G401.6 (cell line): ENCODE measurements at regions not wholly inside any gene's neighbourhood (a gene's known extent, or its start where the extent isn't known, plus 50 kb on each side); places are given as distances from the start of the nearest gene placed in this dataset.

Experiments
- FAIRE-seq: peaks from 2 replicates; lab custom pipeline; 2012; peaks lifted over from hg19 to GRCh38; lab: Jason Lieb, UNC

GRCh38 chr7:155883491-155884224, 71.4 kb upstream of the SHH start:
- no peak for FAIRE-seq

- no peak for FAIRE-seq
Observed at GRCh38 chr7:155882596-155882995, 70.3 kb upstream of the SHH start.

- FAIRE-seq: no peak
Observed at GRCh38 chr7:155881471-155882350, 69.4 kb upstream of the SHH start.

GRCh38 chr7:155880721-155881120, 68.5 kb upstream of the SHH start:
- no peak for FAIRE-seq

- no peak for FAIRE-seq
Observed at GRCh38 chr7:155879592-155879991, 67.3 kb upstream of the SHH start.

DNA sequence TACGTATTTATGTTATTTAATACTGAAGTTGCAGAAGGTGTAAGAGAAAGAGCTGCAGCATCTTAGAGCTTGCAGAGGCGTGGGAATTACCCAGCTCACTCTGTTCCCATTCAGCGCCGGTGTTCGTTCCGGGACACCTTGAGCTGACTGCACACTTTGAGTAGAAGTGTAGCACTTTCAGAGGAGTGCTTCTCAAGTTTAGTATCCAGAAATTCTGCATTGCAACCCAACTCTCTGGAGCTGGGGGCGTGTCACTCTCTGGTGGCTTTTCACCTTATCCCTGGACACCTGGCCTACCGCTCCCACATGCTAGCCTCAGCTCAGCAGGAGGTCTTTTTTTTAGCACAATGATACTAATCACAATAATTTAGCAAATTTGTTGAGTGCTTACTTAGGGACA, 66.4 kb upstream of the SHH start:
- no peak for FAIRE-seq

- no peak for FAIRE-seq
Observed at GRCh38 chr7:155878250-155878649, 66.0 kb upstream of the SHH start.

DNA sequence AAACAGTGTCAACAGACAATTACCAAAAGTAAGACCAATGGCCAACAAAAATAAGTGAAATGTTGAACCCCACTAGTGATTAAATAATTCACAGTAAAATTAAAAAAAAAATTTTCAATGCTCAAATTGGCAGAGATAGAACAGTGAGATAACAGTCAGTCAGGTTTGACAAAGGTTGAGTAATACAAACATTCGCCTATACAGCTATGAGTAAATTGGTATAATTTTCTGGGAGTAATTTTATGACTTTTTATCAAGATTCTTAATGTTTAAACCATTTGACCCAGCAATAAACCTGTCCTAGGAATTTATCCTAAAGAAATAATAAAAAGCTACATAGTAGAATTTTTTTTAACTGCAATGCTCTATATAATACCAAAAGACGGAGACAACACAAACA, 64.9 kb upstream of the SHH start:
- FAIRE-seq: no peak

DNA sequence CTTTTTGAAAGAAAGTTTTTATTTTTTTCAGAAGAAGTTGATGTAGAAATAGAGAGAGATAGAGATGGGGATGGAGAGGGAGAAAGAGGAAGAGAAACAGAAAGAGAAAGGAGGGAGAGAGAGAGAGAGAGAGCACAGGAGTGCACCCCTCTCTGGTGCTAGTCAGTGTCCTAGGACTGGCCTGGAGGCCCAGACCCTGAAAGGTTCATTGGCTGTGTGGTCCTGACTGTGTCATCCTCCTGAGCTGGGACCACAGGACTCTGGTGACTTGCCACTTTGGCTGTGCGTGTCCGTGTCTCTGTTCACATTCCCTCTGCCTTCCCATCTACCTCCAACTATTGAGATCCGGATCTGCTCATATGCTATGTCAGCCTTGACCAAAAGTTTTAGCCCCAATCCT, 62.1 kb upstream of the SHH start:
- FAIRE-seq: no peak

- no peak for FAIRE-seq
Observed at GRCh38 chr7:155874010-155874409, 61.7 kb upstream of the SHH start.

- no peak for FAIRE-seq
Observed at GRCh38 chr7:155872678-155873369, 60.6 kb upstream of the SHH start.

GRCh38 chr7:155871211-155871610, 58.9 kb upstream of the SHH start:
- FAIRE-seq: no peak

GRCh38 chr7:155870334-155871180, 58.3 kb upstream of the SHH start:
- FAIRE-seq: no peak

GRCh38 chr7:155869784-155870076, 57.5 kb upstream of the SHH start:
- no peak for FAIRE-seq

DNA sequence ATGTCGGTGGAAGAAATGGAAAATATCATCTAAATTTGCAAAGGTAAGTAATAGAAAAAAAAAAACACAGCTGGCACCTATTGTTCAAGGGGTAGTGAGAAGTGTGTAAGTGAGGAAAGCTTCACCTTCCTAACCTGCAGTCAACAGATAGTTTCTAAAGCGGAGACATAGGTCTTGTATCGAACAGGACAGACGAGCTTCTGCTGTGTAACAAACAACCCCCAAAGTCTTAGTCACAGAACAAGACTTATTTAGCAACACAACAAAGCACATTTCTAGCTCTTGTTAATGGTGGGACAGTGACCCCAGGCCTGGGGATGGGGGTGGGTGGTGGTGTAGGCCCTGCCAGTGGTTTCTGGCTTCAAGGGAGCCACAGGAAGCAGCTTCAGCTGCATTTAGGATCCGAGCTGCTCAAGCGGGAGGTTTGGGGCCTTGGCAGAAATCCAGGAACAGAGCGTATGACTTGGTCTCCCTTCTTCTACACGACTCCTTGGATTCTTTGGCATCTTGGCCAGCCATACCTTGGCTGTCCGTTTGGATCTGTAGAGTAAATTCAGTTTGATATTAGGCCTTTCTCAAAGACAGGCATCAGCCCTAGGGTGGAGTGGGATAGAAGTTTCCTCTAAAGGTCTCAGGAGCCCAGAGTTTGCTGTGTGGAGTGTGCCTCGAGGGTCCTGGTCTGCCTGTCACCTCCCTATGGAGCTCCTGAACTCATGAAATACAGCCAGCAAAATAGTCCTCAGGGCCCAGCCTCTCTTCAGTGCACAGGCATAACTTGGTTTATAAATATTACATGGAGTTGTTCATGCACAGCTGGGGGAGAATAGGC, 56.9 kb upstream of the SHH start:
- no peak for FAIRE-seq

- no peak for FAIRE-seq
Observed at GRCh38 chr7:155867734-155868400, 55.6 kb upstream of the SHH start.

- no peak for FAIRE-seq
Observed at GRCh38 chr7:155867280-155867679, 55.0 kb upstream of the SHH start.

DNA sequence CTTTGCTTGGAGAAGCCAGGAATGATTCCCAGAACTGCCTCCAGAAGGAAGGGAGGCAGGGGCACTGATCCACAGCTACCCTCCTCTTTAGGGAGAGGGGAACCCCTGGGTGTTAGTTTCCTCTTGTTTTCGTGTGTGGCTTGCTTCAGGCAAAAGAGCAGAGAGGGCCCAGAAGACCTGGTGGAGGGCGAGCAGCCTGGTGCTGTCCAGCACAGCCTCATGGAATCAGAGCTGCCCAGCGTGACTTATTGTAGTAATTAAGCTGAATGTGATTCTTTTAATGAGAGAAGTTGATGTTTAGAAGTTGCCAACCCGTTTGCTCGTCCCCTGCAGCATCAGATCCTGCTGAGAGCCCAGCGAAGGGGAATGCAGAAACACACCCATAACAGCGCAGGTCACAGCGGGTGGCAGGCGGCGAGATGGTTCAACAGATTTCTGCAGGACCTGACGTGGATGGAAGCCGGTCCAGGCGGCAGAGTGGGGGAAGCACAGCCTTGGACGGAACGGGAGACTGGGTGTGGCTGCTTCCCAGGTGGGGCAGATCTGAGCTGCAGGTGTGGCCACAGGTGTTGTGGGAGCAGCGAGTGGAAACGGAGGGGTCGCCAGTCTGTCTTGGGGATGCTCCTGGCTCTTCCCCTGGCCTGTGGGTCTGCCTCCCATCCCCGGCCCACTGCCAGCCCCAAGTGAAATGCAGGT, 53.7 kb upstream of the SHH start:
- no peak for FAIRE-seq

- FAIRE-seq: no peak
Observed at GRCh38 chr7:155864991-155865690, 52.9 kb upstream of the SHH start.
